Endothelial cell of umbilical vein (primary cell): ENCODE measurements at regions not wholly inside any gene's neighbourhood (a gene's known extent, or its start where the extent isn't known, plus 50 kb on each side); places are given as distances from the start of the nearest gene placed in this dataset.
"Not testable (repeated sequence)": the region's sequence is repeated elsewhere in the genome, so short reads cannot be mapped to it uniquely, and the experiment has no call there.

Source experiments
- CTCF ChIP-seq, 2 donors: IDR thresholded peaks; 1 replicate in 1 of 2; 2 replicates in 1 of 2; pipeline ENCODE4 v1.5.1; 2011; ENCODE audit warnings: low read length in 2 of 2, mild to moderate bottlenecking in 2 of 2, moderate library complexity in 2 of 2, control low read depth in 1 of 2, inconsistent platforms in 1 of 2, low read depth in 1 of 2; ENCODE audit not compliant: insufficient read depth in 1 of 2; ENCODE audit errors: extremely low read depth in 1 of 2
- EZH2 ChIP-seq: IDR thresholded peaks from 2 replicates; pipeline ENCODE4 v1.6.1; 2012; ENCODE audit warnings: borderline replicate concordance, low read depth, mild to moderate bottlenecking, moderate library complexity, low read length, inconsistent platforms; ENCODE audit not compliant: severe bottlenecking
- FOS ChIP-seq: IDR thresholded peaks from 2 replicates; pipeline ENCODE4 v1.6.1; 2011; ENCODE audit warnings: mild to moderate bottlenecking, low read length, moderate library complexity, borderline replicate concordance; ENCODE audit not compliant: insufficient read depth
- MYC ChIP-seq: IDR thresholded peaks from one replicate; pipeline ENCODE4 v1.6.1; 2011; ENCODE audit warnings: mild to moderate bottlenecking, low read depth, low read length
- POLR2A ChIP-seq: IDR thresholded peaks from 2 replicates; pipeline ENCODE4 v1.6.1; 2012; ENCODE audit warnings: low read depth, mild to moderate bottlenecking, control low read depth, low read length
- POLR2AphosphoS5 ChIP-seq: IDR thresholded peaks from 2 replicates; pipeline ENCODE4 v1.6.1; 2012; ENCODE audit warnings: low read depth, mild to moderate bottlenecking, control low read depth, low read length, moderate library complexity; ENCODE audit not compliant: insufficient read depth

GRCh38 chr20:53719171-53719803 is 125.6 kb upstream of the ZNF217 start:
- not testable (repeated sequence) for TF ChIP-seq MYC; POLR2A; CTCF (IDR thresholded peaks at IDR 0.05; ENCODE audit: extremely low read depth in 1 of 2, insufficient read depth in 1 of 2, low read depth in 1 of 2, low read length in 2 of 2); FOS; EZH2; POLR2AphosphoS5
